Mammary epithelial cell (primary cell): ENCODE measurements at regions not wholly inside any gene's neighbourhood (a gene's known extent, or its start where the extent isn't known, plus 50 kb on each side); places are given as distances from the start of the nearest gene placed in this dataset.

Experiments used
- CTCF ChIP-seq, 2 donors: IDR thresholded peaks in 1 of 2; conservative IDR thresholded peaks in 1 of 2; 2 replicates each; pipeline ENCODE4 v1.5.1; 2011 to 2012; ENCODE audit warnings: inconsistent platforms in 2 of 2, low read length in 2 of 2, mild to moderate bottlenecking in 2 of 2, control low read depth in 1 of 2, low read depth in 1 of 2; ENCODE audit not compliant: insufficient read depth in 1 of 2; ENCODE audit errors: extremely low read depth in 1 of 2
- EZH2 ChIP-seq: IDR thresholded peaks from 2 replicates; pipeline ENCODE4 v1.6.1; 2012; ENCODE audit warnings: low read length, inconsistent platforms, borderline replicate concordance

- TF ChIP-seq EZH2 (no peak), CTCF (conservative IDR thresholded peaks at IDR 0.05 in 1 of 2, IDR thresholded peaks at IDR 0.05 in 1 of 2; ENCODE audit: extremely low read depth in 1 of 2, insufficient read depth in 1 of 2, low read depth in 1 of 2, low read length in 2 of 2) (no peak)
Measured at GRCh38 chr1:117795792-117796191, 133.6 kb downstream of the GDAP2 start.
